ENCODE measurements at regions not wholly inside any gene's neighbourhood (a gene's known extent, or its start where the extent isn't known, plus 50 kb on each side); places are given as distances from the start of the nearest gene placed in this dataset.

DNA sequence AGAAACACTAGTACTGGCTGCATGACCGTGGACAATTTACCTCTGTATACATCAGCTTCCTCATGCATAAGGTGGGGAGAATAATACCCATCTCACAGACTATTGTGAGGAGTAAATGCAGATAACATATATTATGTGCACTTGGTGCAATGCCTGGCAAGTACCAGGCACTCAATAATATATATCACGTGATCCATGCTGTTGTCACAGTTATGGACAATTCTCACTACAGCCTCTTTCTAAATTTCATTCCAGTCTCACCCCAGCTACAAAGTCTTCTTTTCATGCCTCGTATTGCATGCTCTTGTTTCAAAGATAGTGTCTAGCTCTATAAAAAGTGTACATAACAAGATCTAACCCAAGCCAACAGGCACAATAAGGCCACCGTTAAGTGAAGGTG, 494.3 kb upstream of the ADAMTS9 start:
- no peak for TF ChIP-seq POLR2A (IDR thresholded peaks at IDR 0.05; ENCODE audit: low read length)
- TF ChIP-seq GATA1 (IDR thresholded peaks at IDR 0.05; ENCODE audit: low read depth, low read length) = no peak
